C4-2B (cell line): ENCODE measurements at regions not wholly inside any gene's neighbourhood (a gene's known extent, or its start where the extent isn't known, plus 50 kb on each side); places are given as distances from the start of the nearest gene placed in this dataset.

Experiments used
- H3K27ac ChIP-seq: fragments of 450-650 bp; 2 replicates; pipeline ENCODE4 v1.5.1; 2017
- CTCF ChIP-seq: fragments of 450-650 bp; conservative IDR thresholded peaks from 2 replicates; pipeline ENCODE4 v1.5.1; 2017; ENCODE audit warnings: mild to moderate bottlenecking
- ZFX ChIP-seq: fragments of 450-650 bp; IDR thresholded peaks from 2 replicates; pipeline ENCODE4 v1.6.1; 2017

- no peak for TF ChIP-seq CTCF
- TF ChIP-seq ZFX = no peak
- H3K27ac ChIP-seq = no peak overlapping the region
These were observed 559.6 kb downstream of the CD83 start for GRCh38 chr6:14676977-14677781.

GRCh38 chr6:14681699-14682487 lies 564.0 kb upstream of the JARID2 start:
- H3K27ac ChIP-seq = no peak overlapping the region
- TF ChIP-seq ZFX = no peak
- TF ChIP-seq CTCF = no peak

- no peak for TF ChIP-seq CTCF
- TF ChIP-seq ZFX = no peak
- H3K27ac ChIP-seq = no peak overlapping the region
These were observed 563.1 kb upstream of the JARID2 start for GRCh38 chr6:14682812-14683211.

GRCh38 chr6:14689639-14690038 lies 556.2 kb upstream of the JARID2 start:
- TF ChIP-seq CTCF (no peak), ZFX (no peak)
- H3K27ac ChIP-seq = no peak overlapping the region

- H3K27ac ChIP-seq = no peak overlapping the region
- TF ChIP-seq ZFX = no peak
These were observed 555.5 kb upstream of the JARID2 start for GRCh38 chr6:14690120-14691056.

GRCh38 chr6:14692208-14692607 lies 553.7 kb upstream of the JARID2 start:
- no peak overlapping the region for H3K27ac ChIP-seq
- TF ChIP-seq ZFX (no peak), CTCF (no peak)
